Transverse colon (tissue), 4 donors: ENCODE measurements at regions not wholly inside any gene's neighbourhood (a gene's known extent, or its start where the extent isn't known, plus 50 kb on each side); places are given as distances from the start of the nearest gene placed in this dataset.
A peak's percentile ranks its signal among the peaks of the same experiment; 100 is the strongest.

Source experiments
- DNase-seq: peaks from one replicate; pipeline ENCODE4 v3.0.0-alpha.2; 2019
- H3K27ac ChIP-seq, 4 donors: fragments of 200-600 bp; sonication (generic); 2 replicates each; pipeline ENCODE4 v1.5.1; 2016 to 2018; ENCODE audit warnings: inconsistent platforms in 4 of 4
- H3K27me3 ChIP-seq: fragments of 200-600 bp; sonication (generic); 2 replicates; pipeline ENCODE4 v1.5.1; 2017; ENCODE audit warnings: inconsistent platforms
- H3K36me3 ChIP-seq, 4 donors: fragments of 200-600 bp; sonication (generic); 2 replicates each; pipeline ENCODE4 v1.5.1; 2017 to 2019; ENCODE audit warnings: inconsistent platforms in 4 of 4
- H3K4me1 ChIP-seq, 4 donors: fragments of 200-600 bp; sonication (generic); 2 replicates each; pipeline ENCODE4 v1.5.1; 2017 to 2020; ENCODE audit warnings: inconsistent platforms in 4 of 4
- H3K4me3 ChIP-seq, 4 donors: fragments of 200-600 bp; sonication (generic); 1 replicate in 1 of 4; 2 replicates in 3 of 4; pipeline versions ENCODE4 v1.5.1 to v1.6.1; 2017 to 2019; ENCODE audit warnings: inconsistent platforms in 4 of 4
- H3K9me3 ChIP-seq, 2 donors: fragments of 200-600 bp; sonication (generic); 2 replicates each; pipeline ENCODE4 v1.5.1; 2017 to 2019; ENCODE audit warnings: inconsistent platforms in 2 of 2
- EP300 ChIP-seq: sonication (generic); formaldehyde crosslinking; IDR thresholded peaks from one replicate; pipeline ENCODE4 v1.6.1; 2017; ENCODE audit warnings: antibody characterized with exemption, low read depth
- POLR2A ChIP-seq: fragments of 450-650 bp; IDR thresholded peaks from one replicate; pipeline ENCODE4 v1.6.1; 2016; ENCODE audit warnings: antibody characterized with exemption, mild to moderate bottlenecking, moderate library complexity
- POLR2AphosphoS5 ChIP-seq, 3 donors: sonication (generic); formaldehyde crosslinking; IDR thresholded peaks; one replicate each; pipeline ENCODE4 v1.6.1; 2016; ENCODE audit warnings: antibody characterized with exemption in 3 of 3
- WGBS, 2 donors: methylation state at CpG; one replicate each; pipeline ENCODE4 v1.1.5; 2018; ENCODE audit warnings: low coverage in 1 of 2; 5-methylcytosine and 5-hydroxymethylcytosine counted together
- in situ Hi-C, 4 donors: fragments of 200-750 bp; cut with MboI; loops; one replicate each; pipeline versions ENCODE4 v1.15.0 to v1.15.1; 2017; ENCODE audit warnings: low sequenced_read_pairs in 3 of 4, low pct_ligation_motif_present in 1 of 4, low pct_unique_long_range_greater_than_20kb in 1 of 4
- intact Hi-C: fragments of 100-400 bp; cut with DNase I; formaldehyde crosslinking; loops from one replicate; pipeline ENCODE4 v1.15.1; 2023; ENCODE audit warnings: low total_unique reads
- TF ChIP-seq, protein P1 (sequence below), 5 experiments: fragments of 200-600 bp in 3 of 5; fragments of 450-650 bp in 2 of 5; sonication (generic) in 3 of 5; IDR thresholded peaks; 1 replicate in 2 of 5; 2 replicates in 3 of 5; pipeline ENCODE4 v1.5.1; 2016 to 2017; ENCODE audit warnings: antibody characterized with exemption in 5 of 5, inconsistent platforms in 3 of 5, mild to moderate bottlenecking in 2 of 5, moderate library complexity in 1 of 5

- peak overlapping the region in 2 of 4 donors; percentile 45 to 65 for H3K27ac ChIP-seq
- TF ChIP-seq POLR2AphosphoS5 (IDR thresholded peaks at IDR 0.05): no peak
- TF ChIP-seq EP300: no peak
- TF ChIP-seq POLR2A: no peak
- TF ChIP-seq, protein P1, sequence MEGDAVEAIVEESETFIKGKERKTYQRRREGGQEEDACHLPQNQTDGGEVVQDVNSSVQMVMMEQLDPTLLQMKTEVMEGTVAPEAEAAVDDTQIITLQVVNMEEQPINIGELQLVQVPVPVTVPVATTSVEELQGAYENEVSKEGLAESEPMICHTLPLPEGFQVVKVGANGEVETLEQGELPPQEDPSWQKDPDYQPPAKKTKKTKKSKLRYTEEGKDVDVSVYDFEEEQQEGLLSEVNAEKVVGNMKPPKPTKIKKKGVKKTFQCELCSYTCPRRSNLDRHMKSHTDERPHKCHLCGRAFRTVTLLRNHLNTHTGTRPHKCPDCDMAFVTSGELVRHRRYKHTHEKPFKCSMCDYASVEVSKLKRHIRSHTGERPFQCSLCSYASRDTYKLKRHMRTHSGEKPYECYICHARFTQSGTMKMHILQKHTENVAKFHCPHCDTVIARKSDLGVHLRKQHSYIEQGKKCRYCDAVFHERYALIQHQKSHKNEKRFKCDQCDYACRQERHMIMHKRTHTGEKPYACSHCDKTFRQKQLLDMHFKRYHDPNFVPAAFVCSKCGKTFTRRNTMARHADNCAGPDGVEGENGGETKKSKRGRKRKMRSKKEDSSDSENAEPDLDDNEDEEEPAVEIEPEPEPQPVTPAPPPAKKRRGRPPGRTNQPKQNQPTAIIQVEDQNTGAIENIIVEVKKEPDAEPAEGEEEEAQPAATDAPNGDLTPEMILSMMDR (IDR thresholded peaks at IDR 0.05): no peak
- in situ Hi-C loops (no loop called here), intact Hi-C loops (no loop called here)
- peaks cover 0 to 7% (median 3%) of the 10 kb centered on the region in 4 donors for H3K36me3 ChIP-seq
- no peaks in the 10 kb centered on the region for H3K9me3 ChIP-seq
- no peak for DNase-seq
- no peak overlapping the region for H3K4me3 ChIP-seq
- no peaks in the 10 kb centered on the region for H3K27me3 ChIP-seq
- H3K4me1 ChIP-seq: peaks cover 0 to 15% (median 0%) of the 10 kb centered on the region in 4 donors
- WGBS, 2 donors: 80% methylated on average over 1 of the region's 1 CpG; no CpG with 5 or more reads in 1 of the 2 donors
These were observed 285.6 kb upstream of the TPM1 start for GRCh38 chr15:62756995-62757360.

GRCh38 chr15:62757535-62757934, 285.0 kb upstream of the TPM1 start:
- intact Hi-C loops (no loop called here), in situ Hi-C loops (no loop called here)
- H3K4me1 ChIP-seq: peaks cover 0 to 15% (median 0%) of the 10 kb centered on the region in 4 donors
- no peak for DNase-seq
- no peak for TF ChIP-seq EP300
- TF ChIP-seq, protein P1 (IDR thresholded peaks at IDR 0.05): no peak
- WGBS, 2 donors: 90 to 93% methylated on average over 10 of the region's 10 CpGs
- peak overlapping the region; percentile 8 to 67 (median 55) for H3K27ac ChIP-seq
- peaks cover 0 to 13% (median 0%) of the 10 kb centered on the region in 4 donors for H3K36me3 ChIP-seq
- H3K9me3 ChIP-seq: no peaks in the 10 kb centered on the region
- H3K27me3 ChIP-seq: no peaks in the 10 kb centered on the region
- no peak overlapping the region for H3K4me3 ChIP-seq

DNA sequence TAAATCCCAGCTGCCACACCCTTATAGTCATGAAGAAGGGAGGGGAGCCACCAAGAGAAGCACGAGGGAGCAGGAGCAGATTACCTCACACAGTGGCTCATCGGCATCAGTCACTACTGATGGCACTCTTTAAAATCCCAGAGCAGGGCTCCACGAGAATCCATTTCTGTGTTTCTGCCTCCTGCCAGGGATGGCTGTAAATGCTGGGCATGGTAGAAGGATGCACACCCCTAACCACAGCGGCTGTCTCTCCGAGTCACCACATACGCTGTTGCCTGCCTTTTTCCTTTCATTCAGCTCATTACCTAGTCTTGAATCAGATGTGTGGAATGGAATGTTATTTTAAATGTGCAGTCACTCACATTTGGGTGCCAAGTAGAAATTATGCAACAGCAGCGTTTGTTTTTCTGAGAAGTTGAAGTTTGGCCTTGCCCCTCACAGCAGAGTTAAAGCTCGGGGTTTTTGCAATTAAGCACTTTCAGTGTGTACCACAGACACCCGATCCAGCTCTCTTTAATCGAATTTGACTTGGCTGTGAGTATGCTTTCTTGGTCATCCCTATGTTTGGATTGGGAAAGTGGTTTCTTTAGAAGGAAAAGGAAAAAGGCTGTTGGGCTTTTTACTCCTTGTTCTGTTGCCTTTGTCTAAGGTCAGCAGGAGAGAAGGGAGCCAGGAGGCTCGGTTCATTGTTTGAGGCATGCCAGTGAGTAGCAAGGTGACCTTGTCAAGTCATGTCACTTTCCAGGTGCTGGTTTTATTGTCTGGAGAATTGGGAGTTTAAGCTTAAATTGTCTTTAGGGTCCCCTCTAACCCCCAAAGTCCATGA, 284.2 kb upstream of the TPM1 start:
- in situ Hi-C loops: no loop called here
- 60% methylated on average over 3 to 11 of the region's 11 CpGs for WGBS, 2 donors
- intact Hi-C loops: no loop called here
- Histone ChIP-seq H3K27me3 (no peaks in the 10 kb centered on the region), H3K36me3 (peaks cover 0 to 13% (median 0%) of the 10 kb centered on the region in 4 donors), H3K27ac (peak overlapping the region; percentile 21 to 67 (median 55)), H3K4me1 (peaks cover 0 to 15% (median 0%) of the 10 kb centered on the region in 4 donors), H3K9me3 (no peaks in the 10 kb centered on the region), H3K4me3 (no peak overlapping the region)
- DNase-seq: peak; percentile 14
- no peak for TF ChIP-seq EP300
- peak in 1 of 3 donors; percentile 41 for TF ChIP-seq POLR2AphosphoS5 (IDR thresholded peaks at IDR 0.05)

GRCh38 chr15:62758952-62759349, 283.6 kb upstream of the TPM1 start:
- Histone ChIP-seq H3K27ac (peak overlapping the region; percentile 21 to 67 (median 55)), H3K27me3 (no peaks in the 10 kb centered on the region), H3K36me3 (peaks cover 0 to 13% (median 0%) of the 10 kb centered on the region in 4 donors), H3K4me3 (no peak overlapping the region), H3K4me1 (peaks cover 0 to 15% (median 0%) of the 10 kb centered on the region in 4 donors), H3K9me3 (no peaks in the 10 kb centered on the region)
- TF ChIP-seq POLR2A (no peak), EP300 (no peak), POLR2AphosphoS5 (IDR thresholded peaks at IDR 0.05) (no peak)
- TF ChIP-seq, protein P1 (IDR thresholded peaks at IDR 0.05): no peak
- intact Hi-C loops: no loop called here
- 81 to 87% methylated on average over 2 to 4 of the region's 4 CpGs for WGBS, 2 donors
- in situ Hi-C loops: no loop called here
- DNase-seq: no peak
